ENCODE measurements at regions not wholly inside any gene's neighbourhood (a gene's known extent, or its start where the extent isn't known, plus 50 kb on each side); places are given as distances from the start of the nearest gene placed in this dataset.

DNA sequence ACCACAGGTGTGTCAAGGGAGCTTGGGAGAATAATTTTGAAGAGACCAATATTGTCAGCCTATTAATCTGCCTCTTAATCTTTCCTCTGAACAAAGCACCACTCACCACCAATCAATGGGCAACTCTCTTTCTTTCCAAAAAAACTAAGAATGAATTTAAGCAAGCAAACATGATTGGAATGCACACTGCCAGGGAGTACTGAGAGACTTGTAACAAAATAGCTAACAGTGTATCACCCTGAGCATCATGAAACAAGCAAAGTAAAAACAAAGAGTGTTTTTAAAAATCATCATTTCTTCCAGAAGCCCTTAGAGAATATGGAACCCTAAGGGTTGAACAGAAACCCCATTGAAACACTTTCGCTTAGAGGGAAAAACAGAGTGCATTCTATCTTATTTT is 299.7 kb downstream of the DSEL start:
- TF ChIP-seq, protein P1, sequence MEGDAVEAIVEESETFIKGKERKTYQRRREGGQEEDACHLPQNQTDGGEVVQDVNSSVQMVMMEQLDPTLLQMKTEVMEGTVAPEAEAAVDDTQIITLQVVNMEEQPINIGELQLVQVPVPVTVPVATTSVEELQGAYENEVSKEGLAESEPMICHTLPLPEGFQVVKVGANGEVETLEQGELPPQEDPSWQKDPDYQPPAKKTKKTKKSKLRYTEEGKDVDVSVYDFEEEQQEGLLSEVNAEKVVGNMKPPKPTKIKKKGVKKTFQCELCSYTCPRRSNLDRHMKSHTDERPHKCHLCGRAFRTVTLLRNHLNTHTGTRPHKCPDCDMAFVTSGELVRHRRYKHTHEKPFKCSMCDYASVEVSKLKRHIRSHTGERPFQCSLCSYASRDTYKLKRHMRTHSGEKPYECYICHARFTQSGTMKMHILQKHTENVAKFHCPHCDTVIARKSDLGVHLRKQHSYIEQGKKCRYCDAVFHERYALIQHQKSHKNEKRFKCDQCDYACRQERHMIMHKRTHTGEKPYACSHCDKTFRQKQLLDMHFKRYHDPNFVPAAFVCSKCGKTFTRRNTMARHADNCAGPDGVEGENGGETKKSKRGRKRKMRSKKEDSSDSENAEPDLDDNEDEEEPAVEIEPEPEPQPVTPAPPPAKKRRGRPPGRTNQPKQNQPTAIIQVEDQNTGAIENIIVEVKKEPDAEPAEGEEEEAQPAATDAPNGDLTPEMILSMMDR (IDR thresholded peaks at IDR 0.05), result no peak
- no peak for TF ChIP-seq ZNF232 (CRISPR knock-in tag; IDR thresholded peaks at IDR 0.05)
- no peak for TF ChIP-seq FOXJ3 (CRISPR knock-in tag; IDR thresholded peaks at IDR 0.05; ENCODE audit: borderline replicate concordance)
- no peak for TF ChIP-seq SP1 (CRISPR knock-in tag; conservative IDR thresholded peaks at IDR 0.05)
- TF ChIP-seq, protein P2, sequence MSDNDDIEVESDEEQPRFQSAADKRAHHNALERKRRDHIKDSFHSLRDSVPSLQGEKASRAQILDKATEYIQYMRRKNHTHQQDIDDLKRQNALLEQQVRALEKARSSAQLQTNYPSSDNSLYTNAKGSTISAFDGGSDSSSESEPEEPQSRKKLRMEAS (CRISPR knock-in tag; IDR thresholded peaks at IDR 0.05), result no peak
- TF ChIP-seq TEAD1 (CRISPR knock-in tag; IDR thresholded peaks at IDR 0.05), result no peak
- no peak for TF ChIP-seq HMGXB4 (CRISPR knock-in tag; IDR thresholded peaks at IDR 0.05)
- no peak for TF ChIP-seq USF2 (CRISPR knock-in tag; IDR thresholded peaks at IDR 0.05)
